H9 (cell line): ENCODE measurements at regions not wholly inside any gene's neighbourhood (a gene's known extent, or its start where the extent isn't known, plus 50 kb on each side); places are given as distances from the start of the nearest gene placed in this dataset.

ENCODE experiments used
- DNase-seq: peaks from one replicate; pipeline ENCODE4 v3.0.0-alpha.2; 2017
- H2AFZ ChIP-seq: one replicate; pipeline ENCODE4 v1.6.1; 2013; ENCODE audit warnings: mild to moderate bottlenecking, low read length, control low read depth, moderate library complexity
- H2AK5ac ChIP-seq: 2 replicates; pipeline ENCODE4 v1.6.1; 2013; ENCODE audit warnings: low read length, control low read depth, mixed read lengths; ENCODE audit not compliant: insufficient read length
- H2BK120ac ChIP-seq: one replicate; pipeline ENCODE4 v1.6.1; 2013; ENCODE audit warnings: low read depth, mild to moderate bottlenecking, low read length, control low read depth, inconsistent platforms; ENCODE audit not compliant: poor library complexity, severe bottlenecking
- H2BK12ac ChIP-seq: 2 replicates; pipeline ENCODE4 v1.6.1; 2013; ENCODE audit warnings: low read length, control low read depth, mixed read lengths, low read depth; ENCODE audit not compliant: insufficient read length
- H2BK15ac ChIP-seq: 2 replicates; pipeline ENCODE4 v1.6.1; 2013; ENCODE audit warnings: low read depth, low read length, control low read depth
- H2BK20ac ChIP-seq: one replicate; pipeline ENCODE4 v1.6.1; 2013; ENCODE audit warnings: low read depth, mild to moderate bottlenecking, low read length, control low read depth, inconsistent platforms; ENCODE audit not compliant: poor library complexity, severe bottlenecking
- H2BK5ac ChIP-seq: 2 replicates; pipeline ENCODE4 v1.6.1; 2013; ENCODE audit warnings: low read length, control low read depth, mixed read lengths; ENCODE audit not compliant: insufficient read length
- H3K14ac ChIP-seq: 2 replicates; pipeline ENCODE4 v1.6.1; 2013; ENCODE audit warnings: low read length, control low read depth; ENCODE audit not compliant: insufficient read depth
- H3K18ac ChIP-seq: 2 replicates; pipeline ENCODE4 v1.6.1; 2013; ENCODE audit warnings: low read depth, mild to moderate bottlenecking, mixed read lengths, low read length, control low read depth; ENCODE audit not compliant: insufficient read length
- H3K23ac ChIP-seq: 2 replicates; pipeline ENCODE4 v1.6.1; 2013; ENCODE audit warnings: low read length, control low read depth, mixed read lengths, low read depth; ENCODE audit not compliant: insufficient read length
- H3K23me2 ChIP-seq: 2 replicates; pipeline ENCODE4 v1.6.1; 2013; ENCODE audit warnings: low read depth, mild to moderate bottlenecking, mixed read lengths, low read length, control low read depth; ENCODE audit not compliant: insufficient read length, poor library complexity, severe bottlenecking
- H3K27ac ChIP-seq: 2 replicates; pipeline ENCODE4 v1.5.1; 2013; ENCODE audit warnings: low read length, control low read depth, mixed read lengths, low read depth; ENCODE audit not compliant: insufficient read length
- H3K27me3 ChIP-seq: 2 replicates; pipeline ENCODE4 v1.6.1; 2013; ENCODE audit warnings: low read length, control low read depth, inconsistent platforms; ENCODE audit not compliant: insufficient read depth
- H3K4ac ChIP-seq: 2 replicates; pipeline ENCODE4 v1.6.1; 2013; ENCODE audit warnings: low read depth, mild to moderate bottlenecking, control low read depth, inconsistent platforms, low read length, moderate library complexity
- H3K4me1 ChIP-seq: 2 replicates; pipeline ENCODE4 v1.6.1; 2013; ENCODE audit warnings: low read length, control low read depth, inconsistent platforms; ENCODE audit not compliant: insufficient read depth
- H3K4me2 ChIP-seq: 2 replicates; pipeline ENCODE4 v1.6.1; 2013; ENCODE audit warnings: low read length, control low read depth, mixed read lengths; ENCODE audit not compliant: insufficient read length, insufficient read depth
- H3K56ac ChIP-seq: 2 replicates; pipeline ENCODE4 v1.6.1; 2013; ENCODE audit warnings: low read depth, mild to moderate bottlenecking, mixed read lengths, low read length, control low read depth; ENCODE audit not compliant: insufficient read length
- H3K79me1 ChIP-seq: 2 replicates; pipeline ENCODE4 v1.6.1; 2013; ENCODE audit warnings: low read depth, mild to moderate bottlenecking, moderate library complexity, low read length, control low read depth, inconsistent platforms; ENCODE audit not compliant: insufficient read depth, poor library complexity, severe bottlenecking
- H3K79me2 ChIP-seq: 2 replicates; pipeline ENCODE4 v1.6.1; 2013; ENCODE audit warnings: low read length, control low read depth, inconsistent platforms; ENCODE audit not compliant: insufficient read depth
- H3K9ac ChIP-seq: 2 replicates; pipeline ENCODE4 v1.6.1; 2013; ENCODE audit warnings: low read length, control low read depth, mixed read lengths; ENCODE audit not compliant: insufficient read length; ENCODE audit errors: extremely low read depth
- H3K9me3 ChIP-seq: one replicate; pipeline ENCODE4 v1.6.1; 2013; ENCODE audit warnings: low read depth, low read length, inconsistent platforms; ENCODE audit not compliant: control insufficient read depth
- H3T11ph ChIP-seq: one replicate; pipeline ENCODE4 v1.6.1; 2013; ENCODE audit warnings: mild to moderate bottlenecking, low read length, control low read depth, inconsistent platforms
- H4K20me1 ChIP-seq: one replicate; pipeline ENCODE4 v1.6.1; 2013; ENCODE audit not compliant: control insufficient read depth, insufficient read length, insufficient read depth
- H4K5ac ChIP-seq: 2 replicates; pipeline ENCODE4 v1.6.1; 2013; ENCODE audit warnings: low read depth, mild to moderate bottlenecking, mixed read lengths, low read length, control low read depth; ENCODE audit not compliant: insufficient read length
- H4K8ac ChIP-seq: replicated peaks from 2 replicates; pipeline ENCODE4 v1.6.1; 2013; ENCODE audit warnings: low read length, control low read depth, mixed read lengths, low read depth; ENCODE audit not compliant: insufficient read length
- H4K91ac ChIP-seq: 2 replicates; pipeline ENCODE4 v1.6.1; 2013; ENCODE audit warnings: low read depth, mild to moderate bottlenecking, moderate library complexity, mixed read lengths, low read length, control low read depth; ENCODE audit not compliant: insufficient read length
- H3K27ac Mint-ChIP-seq, 3 experiments: 2 replicates in 2 of 3; 3 replicates in 1 of 3; pipeline ENCODE4 v1.8.0; 2020 to 2021; ENCODE audit warnings: mixed read lengths in 3 of 3, mild to moderate bottlenecking in 1 of 3, moderate library complexity in 1 of 3
- H3K27me3 Mint-ChIP-seq: 2 replicates; pipeline ENCODE4 v1.8.0; 2021; ENCODE audit warnings: low read depth, mild to moderate bottlenecking, moderate library complexity, mixed read lengths
- H3K36me3 Mint-ChIP-seq, 3 experiments: 2 replicates in 2 of 3; 3 replicates in 1 of 3; pipeline ENCODE4 v1.8.0; 2020 to 2021; ENCODE audit warnings: low read depth in 3 of 3, mixed read lengths in 3 of 3; ENCODE audit not compliant: insufficient read depth in 1 of 3
- H3K4me1 Mint-ChIP-seq, 2 experiments: 2 replicates each; pipeline ENCODE4 v1.8.0; 2020; ENCODE audit warnings: mixed read lengths in 2 of 2
- H3K4me3 Mint-ChIP-seq, 2 experiments: 2 replicates in 1 of 2; 3 replicates in 1 of 2; pipeline ENCODE4 v1.8.0; 2020 to 2021; ENCODE audit warnings: mild to moderate bottlenecking in 2 of 2, mixed read lengths in 2 of 2, moderate library complexity in 1 of 2
- H3K9me3 Mint-ChIP-seq, 2 experiments: 2 replicates in 1 of 2; 3 replicates in 1 of 2; pipeline ENCODE4 v1.8.0; 2020; ENCODE audit warnings: mild to moderate bottlenecking in 2 of 2, mixed read lengths in 2 of 2, moderate library complexity in 1 of 2
- WGBS: extraction: QIAGEN DNeasy Blood & Tissue Kit; methylation state at CpG from one replicate; pipeline ENCODE4 v1.1.7; 2013; ENCODE audit warnings: missing lambda C conversion rate, low lambda C conversion rate, mixed read lengths; ENCODE audit not compliant: insufficient read length; ENCODE audit errors: extremely low coverage; 5-methylcytosine and 5-hydroxymethylcytosine counted together
- TF ChIP-seq, protein P1 (sequence below): fragments of 200-600 bp; sonication (generic); conservative IDR thresholded peaks from 3 replicates; pipeline ENCODE4 v1.8.0; 2021; ENCODE audit warnings: antibody characterized with exemption, mild to moderate bottlenecking

- no peak overlapping the region for H3K27ac Mint-ChIP-seq
- no peak overlapping the region for H3K23ac ChIP-seq
- no peak overlapping the region for H2AFZ ChIP-seq
- no peak overlapping the region for H2BK20ac ChIP-seq
- no peak overlapping the region for H3K27ac ChIP-seq
- no peak overlapping the region for H3T11ph ChIP-seq
- H3K9me3 ChIP-seq = no peaks in the 10 kb centered on the region
- no peaks in the 10 kb centered on the region for H3K4me1 ChIP-seq
- WGBS = no CpG with 5 or more reads among the region's 3 CpGs
- no peak overlapping the region for H3K14ac ChIP-seq
- H4K5ac ChIP-seq = no peak overlapping the region
- H4K8ac ChIP-seq = no peak overlapping the region
- peaks cover 0 to 3% of the 10 kb centered on the region in 2 experiments; a peak in 1 of 4 replicates for H3K4me1 Mint-ChIP-seq
- peaks cover 6 to 18% of the 10 kb centered on the region in 2 experiments; a peak in 4 of 5 replicates for H3K9me3 Mint-ChIP-seq
- H2BK15ac ChIP-seq = no peak overlapping the region
- no peaks in the 10 kb centered on the region for H3K79me2 ChIP-seq
- no peak overlapping the region for H3K4me3 Mint-ChIP-seq
- H3K27me3 ChIP-seq = no peaks in the 10 kb centered on the region
- H4K20me1 ChIP-seq = no peaks in the 10 kb centered on the region
- no peaks in the 10 kb centered on the region for H3K79me1 ChIP-seq
- no peak overlapping the region for H3K4ac ChIP-seq
- H4K91ac ChIP-seq = no peak overlapping the region
- H3K36me3 Mint-ChIP-seq = peaks cover 0 to 4% (median 0%) of the 10 kb centered on the region in 3 experiments; a peak in 1 of 7 replicates
- H3K4me2 ChIP-seq = no peak overlapping the region
- no peak for DNase-seq
- H2AK5ac ChIP-seq = no peak overlapping the region
- H2BK120ac ChIP-seq = no peak overlapping the region
- H2BK12ac ChIP-seq = no peak overlapping the region
- no peaks in the 10 kb centered on the region for H3K23me2 ChIP-seq
- peaks cover 2% of the 10 kb centered on the region; the same call in 1 of the 2 replicates for H3K27me3 Mint-ChIP-seq
- TF ChIP-seq, protein P1, sequence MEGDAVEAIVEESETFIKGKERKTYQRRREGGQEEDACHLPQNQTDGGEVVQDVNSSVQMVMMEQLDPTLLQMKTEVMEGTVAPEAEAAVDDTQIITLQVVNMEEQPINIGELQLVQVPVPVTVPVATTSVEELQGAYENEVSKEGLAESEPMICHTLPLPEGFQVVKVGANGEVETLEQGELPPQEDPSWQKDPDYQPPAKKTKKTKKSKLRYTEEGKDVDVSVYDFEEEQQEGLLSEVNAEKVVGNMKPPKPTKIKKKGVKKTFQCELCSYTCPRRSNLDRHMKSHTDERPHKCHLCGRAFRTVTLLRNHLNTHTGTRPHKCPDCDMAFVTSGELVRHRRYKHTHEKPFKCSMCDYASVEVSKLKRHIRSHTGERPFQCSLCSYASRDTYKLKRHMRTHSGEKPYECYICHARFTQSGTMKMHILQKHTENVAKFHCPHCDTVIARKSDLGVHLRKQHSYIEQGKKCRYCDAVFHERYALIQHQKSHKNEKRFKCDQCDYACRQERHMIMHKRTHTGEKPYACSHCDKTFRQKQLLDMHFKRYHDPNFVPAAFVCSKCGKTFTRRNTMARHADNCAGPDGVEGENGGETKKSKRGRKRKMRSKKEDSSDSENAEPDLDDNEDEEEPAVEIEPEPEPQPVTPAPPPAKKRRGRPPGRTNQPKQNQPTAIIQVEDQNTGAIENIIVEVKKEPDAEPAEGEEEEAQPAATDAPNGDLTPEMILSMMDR = no peak
- no peak overlapping the region for H3K56ac ChIP-seq
- H3K9ac ChIP-seq = no peak overlapping the region
- H3K18ac ChIP-seq = no peak overlapping the region
- no peak overlapping the region for H2BK5ac ChIP-seq
Measured at GRCh38 chr11:127199306-127199801, 198.8 kb upstream of the KIRREL3 start.
